GM19035 (cell line): ENCODE measurements at regions not wholly inside any gene's neighbourhood (a gene's known extent, or its start where the extent isn't known, plus 50 kb on each side); places are given as distances from the start of the nearest gene placed in this dataset.
"Not testable (repeated sequence)": the region's sequence is repeated elsewhere in the genome, so short reads cannot be mapped to it uniquely, and the experiment has no call there.

Experiments
- ATAC-seq: cut with Tn5 transposase; IDR thresholded peaks from one replicate; pipeline ENCODE4 v1.9.1; 2021; ENCODE audit not compliant: unreplicated experiment

GRCh38 chr5:118491351-118491750, 497.0 kb downstream of the DTWD2 start:
- no peak for ATAC-seq

GRCh38 chr5:118486647-118487225, 501.6 kb downstream of the DTWD2 start:
- no peak for ATAC-seq

- ATAC-seq = no peak
These were observed 509.1 kb downstream of the DTWD2 start for GRCh38 chr5:118479285-118479684.

GRCh38 chr5:118478852-118479251, 509.5 kb downstream of the DTWD2 start:
- no peak for ATAC-seq

GRCh38 chr5:118468085-118468484, 520.3 kb downstream of the DTWD2 start:
- no peak for ATAC-seq

GRCh38 chr5:118467103-118467502, 521.2 kb downstream of the DTWD2 start:
- no peak for ATAC-seq

GRCh38 chr5:118466418-118466817, 521.9 kb downstream of the DTWD2 start:
- ATAC-seq = no peak

GRCh38 chr5:118462276-118462675, 526.1 kb downstream of the DTWD2 start:
- ATAC-seq = not testable (repeated sequence)

- no peak for ATAC-seq
These were observed 526.9 kb downstream of the DTWD2 start for GRCh38 chr5:118461436-118461835.

GRCh38 chr5:118459490-118459889, 528.9 kb downstream of the DTWD2 start:
- ATAC-seq = no peak

GRCh38 chr5:118456085-118456484, 532.3 kb downstream of the DTWD2 start:
- ATAC-seq = no peak

- ATAC-seq = no peak
These were observed 536.6 kb downstream of the DTWD2 start for GRCh38 chr5:118451697-118452247.

- ATAC-seq = no peak
These were observed 537.6 kb downstream of the DTWD2 start for GRCh38 chr5:118450554-118451332.

GRCh38 chr5:118447350-118447749, 541.0 kb downstream of the DTWD2 start:
- no peak for ATAC-seq

- ATAC-seq = no peak
These were observed 546.4 kb downstream of the DTWD2 start for GRCh38 chr5:118441956-118442355.

- no peak for ATAC-seq
These were observed 547.3 kb downstream of the DTWD2 start for GRCh38 chr5:118441034-118441433.

GRCh38 chr5:118440496-118440895, 547.9 kb downstream of the DTWD2 start:
- ATAC-seq = no peak

- ATAC-seq = no peak
These were observed 548.5 kb downstream of the DTWD2 start for GRCh38 chr5:118439831-118440230.

- ATAC-seq = no peak
These were observed 553.2 kb downstream of the DTWD2 start for GRCh38 chr5:118435131-118435530.

- ATAC-seq = no peak
These were observed 553.8 kb downstream of the DTWD2 start for GRCh38 chr5:118434522-118434921.

GRCh38 chr5:118430076-118430475, 558.3 kb downstream of the DTWD2 start:
- ATAC-seq = no peak

GRCh38 chr5:118407958-118408357, 580.4 kb downstream of the DTWD2 start:
- no peak for ATAC-seq
